Fibroblast of pulmonary artery (primary cell): ENCODE measurements at regions not wholly inside any gene's neighbourhood (a gene's known extent, or its start where the extent isn't known, plus 50 kb on each side); places are given as distances from the start of the nearest gene placed in this dataset.

Source experiments
- DNase-seq: peaks from one replicate; pipeline ENCODE4 v3.0.0-alpha.2; 2010; ENCODE audit warnings: low read depth
- H3K4me3 ChIP-seq: replicated peaks from 2 replicates; pipeline ENCODE4 v1.5.1; 2011; ENCODE audit warnings: low read depth, mild to moderate bottlenecking, control low read depth, low read length, moderate library complexity
- TF ChIP-seq, protein P1 (sequence below): IDR thresholded peaks from 2 replicates; pipeline ENCODE4 v1.5.1; 2011; ENCODE audit warnings: mild to moderate bottlenecking, control low read depth, low read length, inconsistent platforms; ENCODE audit errors: missing control alignments

GRCh38 chr5:120841830-120842229, 377.7 kb downstream of the PRR16 start:
- H3K4me3 ChIP-seq, result no peak overlapping the region
- TF ChIP-seq, protein P1, sequence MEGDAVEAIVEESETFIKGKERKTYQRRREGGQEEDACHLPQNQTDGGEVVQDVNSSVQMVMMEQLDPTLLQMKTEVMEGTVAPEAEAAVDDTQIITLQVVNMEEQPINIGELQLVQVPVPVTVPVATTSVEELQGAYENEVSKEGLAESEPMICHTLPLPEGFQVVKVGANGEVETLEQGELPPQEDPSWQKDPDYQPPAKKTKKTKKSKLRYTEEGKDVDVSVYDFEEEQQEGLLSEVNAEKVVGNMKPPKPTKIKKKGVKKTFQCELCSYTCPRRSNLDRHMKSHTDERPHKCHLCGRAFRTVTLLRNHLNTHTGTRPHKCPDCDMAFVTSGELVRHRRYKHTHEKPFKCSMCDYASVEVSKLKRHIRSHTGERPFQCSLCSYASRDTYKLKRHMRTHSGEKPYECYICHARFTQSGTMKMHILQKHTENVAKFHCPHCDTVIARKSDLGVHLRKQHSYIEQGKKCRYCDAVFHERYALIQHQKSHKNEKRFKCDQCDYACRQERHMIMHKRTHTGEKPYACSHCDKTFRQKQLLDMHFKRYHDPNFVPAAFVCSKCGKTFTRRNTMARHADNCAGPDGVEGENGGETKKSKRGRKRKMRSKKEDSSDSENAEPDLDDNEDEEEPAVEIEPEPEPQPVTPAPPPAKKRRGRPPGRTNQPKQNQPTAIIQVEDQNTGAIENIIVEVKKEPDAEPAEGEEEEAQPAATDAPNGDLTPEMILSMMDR, result no peak
- DNase-seq, result no peak

- no peak overlapping the region for H3K4me3 ChIP-seq
- TF ChIP-seq, protein P1, result no peak
- no peak for DNase-seq
These were observed 379.4 kb downstream of the PRR16 start for GRCh38 chr5:120843390-120843980.

DNA sequence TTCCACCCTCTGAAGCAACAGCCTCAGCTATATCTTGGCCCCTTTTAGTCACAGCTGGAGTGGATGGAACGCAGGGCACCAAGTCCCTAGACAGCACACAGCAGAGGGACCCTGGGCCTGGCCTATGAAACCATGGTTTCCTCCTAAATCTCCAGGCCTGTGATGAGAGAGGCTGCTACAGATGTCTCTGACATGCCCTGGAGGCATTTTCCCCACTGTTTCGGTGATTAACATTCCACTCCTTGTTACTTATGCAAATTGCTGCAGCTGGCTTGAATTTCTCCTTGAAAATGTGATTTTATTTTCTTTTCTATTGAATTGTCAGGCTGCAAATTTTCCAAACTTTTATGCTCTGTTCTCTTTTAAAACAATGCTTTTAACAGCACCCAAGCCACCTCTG, 384.8 kb downstream of the PRR16 start:
- no peak overlapping the region for H3K4me3 ChIP-seq
- TF ChIP-seq, protein P1, result no peak
- no peak for DNase-seq

DNA sequence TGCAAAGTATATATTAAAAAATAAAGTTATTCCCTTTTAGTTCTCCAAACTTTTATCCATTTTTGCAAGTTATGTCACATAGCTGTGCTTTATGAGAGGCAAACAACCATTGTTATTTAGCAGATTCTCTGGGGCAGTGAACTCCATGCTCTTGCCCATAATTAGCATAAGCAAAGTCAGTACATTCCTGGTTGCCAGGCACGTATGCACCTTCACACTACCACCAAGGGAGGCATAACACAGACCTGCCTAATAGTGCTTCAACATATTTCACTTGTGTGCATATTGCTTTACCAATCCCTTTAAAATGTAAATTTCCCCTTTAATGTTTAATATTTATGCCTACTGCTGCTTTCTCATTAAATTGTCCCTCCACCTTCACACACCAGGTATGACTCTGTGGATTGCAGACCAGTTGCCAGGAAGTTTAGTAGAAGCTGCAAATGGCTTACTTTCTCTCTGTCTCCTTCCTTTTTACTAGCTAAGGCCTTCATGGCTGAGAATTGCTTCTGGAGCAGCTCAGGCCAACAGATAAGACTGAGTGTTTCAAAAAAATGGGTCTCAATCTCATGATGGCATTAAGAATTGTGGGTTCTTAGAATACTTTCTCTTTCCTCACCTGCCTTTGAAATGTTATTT, 388.2 kb downstream of the PRR16 start:
- no peak overlapping the region for H3K4me3 ChIP-seq
- DNase-seq, result no peak
- TF ChIP-seq, protein P1, result no peak

DNA sequence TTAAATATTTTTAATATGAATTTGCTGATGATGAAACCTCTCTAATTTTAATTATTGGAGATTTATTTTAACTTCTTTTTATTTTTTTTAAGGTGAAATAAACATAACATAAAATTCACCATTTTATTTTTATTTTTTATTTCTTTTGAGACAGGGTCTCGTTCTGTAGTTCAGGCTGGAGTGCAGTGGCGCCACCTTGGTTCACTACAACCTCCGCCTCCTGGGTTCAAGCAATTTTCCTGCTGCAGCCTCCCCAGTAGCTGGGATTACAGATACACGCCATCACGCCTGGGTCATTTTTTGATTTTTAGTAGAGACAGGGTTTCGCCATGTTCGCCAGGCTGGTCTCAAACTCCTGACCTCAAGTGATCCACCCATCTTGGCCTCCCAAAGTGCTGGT, 402.9 kb downstream of the PRR16 start:
- H3K4me3 ChIP-seq, result no peak overlapping the region
- TF ChIP-seq, protein P1, result no peak
- DNase-seq, result no peak

GRCh38 chr5:120869831-120870230, 405.7 kb downstream of the PRR16 start:
- DNase-seq, result no peak
- H3K4me3 ChIP-seq, result no peak overlapping the region
- TF ChIP-seq, protein P1, result no peak

DNA sequence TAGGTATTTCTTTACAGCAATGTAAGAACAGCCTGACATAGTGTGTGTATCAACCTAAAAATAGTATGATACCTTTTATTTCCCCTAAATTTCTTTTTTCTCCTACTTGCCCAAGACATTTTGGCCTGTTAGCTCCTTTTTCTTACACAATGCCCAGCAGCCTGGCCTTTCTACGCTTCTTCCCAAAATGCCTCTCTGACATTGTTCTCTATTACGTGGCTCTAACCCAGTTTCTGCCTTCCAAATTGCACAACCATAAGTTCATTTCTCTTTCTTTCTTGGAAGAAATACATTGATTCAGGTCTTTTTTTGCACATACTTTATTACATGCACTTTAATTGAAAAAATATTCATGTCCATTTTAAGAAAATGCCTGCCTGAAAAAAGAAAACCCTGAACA, 408.2 kb downstream of the PRR16 start:
- no peak overlapping the region for H3K4me3 ChIP-seq
- TF ChIP-seq, protein P1, result no peak
- DNase-seq, result no peak
